ENCODE measurements at regions not wholly inside any gene's neighbourhood (a gene's known extent, or its start where the extent isn't known, plus 50 kb on each side); places are given as distances from the start of the nearest gene placed in this dataset.

- TF ChIP-seq CTCF (conservative IDR thresholded peaks at IDR 0.05; ENCODE audit: low read depth, low read length) (no peak), EZH2 (IDR thresholded peaks at IDR 0.05; ENCODE audit: borderline replicate concordance, low read depth, low read length, poor library complexity, severe bottlenecking) (no peak)
Observed at GRCh38 chr17:15886804-15887203, 58.1 kb upstream of the ADORA2B start.
